ENCODE measurements at regions not wholly inside any gene's neighbourhood (a gene's known extent, or its start where the extent isn't known, plus 50 kb on each side); places are given as distances from the start of the nearest gene placed in this dataset.

DNA sequence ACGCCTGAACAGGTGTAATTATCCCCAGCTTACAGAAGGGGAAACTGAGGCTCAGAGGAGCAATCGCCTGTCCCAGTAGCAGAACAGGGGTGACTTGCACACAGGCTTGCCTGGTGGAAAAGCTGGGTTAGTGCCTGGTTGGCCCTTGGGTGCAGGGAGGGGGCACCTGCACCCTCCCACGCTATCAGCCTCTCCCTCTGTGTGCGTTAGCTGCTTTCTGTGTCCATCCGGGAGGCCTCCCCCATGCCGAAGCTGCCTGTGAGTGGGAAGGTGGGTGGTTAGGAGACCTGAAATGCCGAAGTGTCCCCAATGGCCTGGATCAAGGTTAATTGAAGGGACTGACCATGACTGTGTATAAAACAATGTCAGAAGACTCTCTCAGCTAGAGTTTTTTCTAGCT lies 295.0 kb downstream of the ZNF536 start:
- TF ChIP-seq CTCF (IDR thresholded peaks at IDR 0.05) (no peak), POLR2A (IDR thresholded peaks at IDR 0.05) (no peak)

Measured in adrenal gland (tissue), 5 donors.